ENCODE measurements at regions not wholly inside any gene's neighbourhood (a gene's known extent, or its start where the extent isn't known, plus 50 kb on each side); places are given as distances from the start of the nearest gene placed in this dataset.

DNA sequence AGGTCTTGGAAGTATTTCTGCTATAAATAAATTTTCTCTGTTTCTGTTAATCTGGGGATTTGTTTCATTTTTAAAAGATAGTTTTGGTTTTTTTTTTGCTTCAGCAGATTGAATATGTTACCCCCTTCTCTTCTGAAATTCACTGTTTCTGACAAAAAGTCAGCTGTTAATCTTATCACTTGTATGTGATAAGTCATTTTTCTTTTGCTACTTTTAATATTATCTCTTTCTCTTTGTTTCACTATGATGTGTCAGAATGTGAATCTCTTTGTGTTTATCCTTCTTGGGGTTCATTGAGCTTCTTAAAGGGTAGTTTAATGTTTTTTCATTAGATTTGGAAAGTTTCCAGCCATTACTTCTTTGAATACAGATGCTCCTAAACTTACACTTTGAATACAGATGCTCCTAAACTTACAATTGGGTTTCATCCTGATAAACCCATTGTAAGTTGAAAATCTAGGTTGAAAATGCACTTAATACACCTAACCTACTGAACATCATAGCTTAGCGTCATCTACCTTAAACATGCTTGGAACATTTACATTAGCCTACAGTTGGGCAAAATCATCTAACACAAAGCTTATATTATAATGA, 154.2 kb upstream of the COL21A1 start:
- no peak for DNase-seq
- 93 to 100% (median 98%) methylated on average over 1 of the region's 1 CpG for WGBS, 4 donors

DNA sequence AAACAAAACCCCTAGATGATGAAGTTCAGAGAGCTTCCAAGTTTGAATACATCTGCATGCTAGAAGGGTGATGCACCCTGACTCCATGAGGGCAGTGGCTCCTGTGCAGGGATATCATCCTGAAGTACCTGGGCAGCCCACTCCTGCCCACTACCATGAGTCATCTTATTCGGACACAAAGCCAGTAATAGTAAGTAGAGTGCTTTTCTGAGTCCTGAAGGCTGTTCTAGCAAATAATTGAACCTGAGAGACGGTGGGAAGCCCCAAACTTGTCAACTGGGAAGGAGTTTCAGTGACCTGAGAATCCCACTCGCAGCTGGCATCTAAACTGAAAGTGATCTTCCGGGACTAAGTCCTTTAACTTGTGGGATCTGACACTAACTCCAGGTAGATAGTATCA, 152.9 kb upstream of the COL21A1 start:
- H3K9me3 ChIP-seq (replicated peaks in 1 of 3), result peaks cover 0 to 4% (median 0%) of the 10 kb centered on the region in 3 donors
- no peak for DNase-seq
- intact Hi-C loops (cut with DNase I), result no loop called here
- TF ChIP-seq, protein P1, sequence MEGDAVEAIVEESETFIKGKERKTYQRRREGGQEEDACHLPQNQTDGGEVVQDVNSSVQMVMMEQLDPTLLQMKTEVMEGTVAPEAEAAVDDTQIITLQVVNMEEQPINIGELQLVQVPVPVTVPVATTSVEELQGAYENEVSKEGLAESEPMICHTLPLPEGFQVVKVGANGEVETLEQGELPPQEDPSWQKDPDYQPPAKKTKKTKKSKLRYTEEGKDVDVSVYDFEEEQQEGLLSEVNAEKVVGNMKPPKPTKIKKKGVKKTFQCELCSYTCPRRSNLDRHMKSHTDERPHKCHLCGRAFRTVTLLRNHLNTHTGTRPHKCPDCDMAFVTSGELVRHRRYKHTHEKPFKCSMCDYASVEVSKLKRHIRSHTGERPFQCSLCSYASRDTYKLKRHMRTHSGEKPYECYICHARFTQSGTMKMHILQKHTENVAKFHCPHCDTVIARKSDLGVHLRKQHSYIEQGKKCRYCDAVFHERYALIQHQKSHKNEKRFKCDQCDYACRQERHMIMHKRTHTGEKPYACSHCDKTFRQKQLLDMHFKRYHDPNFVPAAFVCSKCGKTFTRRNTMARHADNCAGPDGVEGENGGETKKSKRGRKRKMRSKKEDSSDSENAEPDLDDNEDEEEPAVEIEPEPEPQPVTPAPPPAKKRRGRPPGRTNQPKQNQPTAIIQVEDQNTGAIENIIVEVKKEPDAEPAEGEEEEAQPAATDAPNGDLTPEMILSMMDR (IDR thresholded peaks at IDR 0.05), result no peak
- no peak for TF ChIP-seq POLR2A (IDR thresholded peaks at IDR 0.05)
- no peak overlapping the region for H3K4me3 ChIP-seq
- 63 to 83% (median 82%) methylated on average over 4 of the region's 4 CpGs for WGBS, 4 donors
- no peaks in the 10 kb centered on the region for H3K27me3 ChIP-seq
- H3K27ac ChIP-seq, result no peak overlapping the region
- H3K36me3 ChIP-seq (replicated peaks in 1 of 2), result no peaks in the 10 kb centered on the region
- peaks cover 0 to 9% of the 10 kb centered on the region in 2 donors for H3K4me1 ChIP-seq (replicated peaks in 1 of 2)

More for the DNA sequence above, 154.2 kb upstream of the COL21A1 start:
- Histone ChIP-seq H3K9me3 (replicated peaks in 1 of 3) (peaks cover 0 to 4% (median 0%) of the 10 kb centered on the region in 3 donors), H3K4me1 (replicated peaks in 1 of 2) (peaks cover 0 to 9% of the 10 kb centered on the region in 2 donors), H3K27ac (no peak overlapping the region), H3K4me3 (no peak overlapping the region), H3K27me3 (no peaks in the 10 kb centered on the region), H3K36me3 (replicated peaks in 1 of 2) (no peaks in the 10 kb centered on the region)
- intact Hi-C loops (cut with DNase I), result no loop called here
- no peak for TF ChIP-seq POLR2A (IDR thresholded peaks at IDR 0.05)
- TF ChIP-seq, protein P1 (IDR thresholded peaks at IDR 0.05), result no peak

DNA sequence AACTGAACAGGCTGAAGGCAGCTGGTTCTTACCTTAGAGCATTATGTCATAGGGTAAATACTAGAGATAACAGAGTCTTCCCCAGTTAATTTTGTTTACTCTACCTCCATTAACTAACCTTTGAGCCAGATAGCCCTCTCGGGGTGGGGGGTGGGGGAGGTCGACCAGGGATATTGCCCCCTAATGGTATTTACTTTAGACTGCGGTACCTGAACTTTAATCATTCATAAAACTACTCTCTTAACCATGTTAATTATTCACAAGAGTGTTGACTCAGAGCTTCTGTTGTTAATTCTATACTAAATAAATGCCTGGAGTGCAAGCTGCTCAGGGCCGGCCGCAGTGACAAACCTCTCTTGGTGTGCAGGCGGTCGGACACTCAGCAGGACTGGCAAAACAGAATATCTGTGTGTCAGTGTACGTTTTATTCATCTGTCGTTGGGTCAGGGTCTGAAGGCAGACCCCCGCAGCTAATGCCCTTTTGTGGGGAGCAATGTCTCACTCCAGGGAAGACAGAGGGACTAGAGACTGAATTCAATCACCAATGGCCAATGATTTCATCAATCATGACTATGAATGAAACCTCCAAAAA, 152.4 kb upstream of the COL21A1 start:
- peaks cover 0 to 4% (median 0%) of the 10 kb centered on the region in 3 donors for H3K9me3 ChIP-seq (replicated peaks in 1 of 3)
- no peaks in the 10 kb centered on the region for H3K27me3 ChIP-seq
- no peak overlapping the region for H3K27ac ChIP-seq
- intact Hi-C loops (cut with DNase I), result no loop called here
- WGBS, 4 donors, result 86 to 87% (median 86%) methylated on average over 10 of the region's 10 CpGs
- no peak for TF ChIP-seq POLR2A (IDR thresholded peaks at IDR 0.05)
- TF ChIP-seq, protein P1 (IDR thresholded peaks at IDR 0.05), result no peak
- no peak overlapping the region for H3K4me3 ChIP-seq
- H3K4me1 ChIP-seq (replicated peaks in 1 of 2), result peaks cover 0 to 9% of the 10 kb centered on the region in 2 donors
- H3K36me3 ChIP-seq (replicated peaks in 1 of 2), result no peaks in the 10 kb centered on the region
- DNase-seq, result no peak

DNA sequence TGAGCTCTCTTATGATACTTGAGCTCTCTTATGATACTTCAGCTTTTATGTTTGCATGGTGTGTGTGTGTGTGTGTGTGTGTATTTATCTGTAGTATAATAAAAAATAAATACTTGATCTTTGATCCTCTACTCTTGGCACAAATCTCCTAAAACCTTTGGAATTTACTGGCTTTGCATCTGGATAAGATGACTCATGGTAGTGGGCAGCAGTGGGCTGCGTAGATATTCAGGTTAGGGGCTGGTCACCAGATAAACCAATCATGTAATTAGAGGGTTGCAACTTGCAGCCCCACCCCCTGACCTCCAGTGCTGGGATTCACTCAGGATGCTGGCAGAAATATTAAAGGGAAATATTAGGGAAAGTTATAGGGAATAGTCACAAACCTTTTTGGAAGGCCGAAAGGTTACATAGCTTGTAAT, 151.9 kb upstream of the COL21A1 start:
- H3K9me3 ChIP-seq (replicated peaks in 1 of 3), result peaks cover 0 to 4% (median 0%) of the 10 kb centered on the region in 3 donors
- DNase-seq, result no peak
- H3K4me3 ChIP-seq, result no peak overlapping the region
- 57 to 68% (median 59%) methylated on average over 2 of the region's 2 CpGs for WGBS, 4 donors
- TF ChIP-seq, protein P1 (IDR thresholded peaks at IDR 0.05), result no peak
- no peak for TF ChIP-seq POLR2A (IDR thresholded peaks at IDR 0.05)
- H3K4me1 ChIP-seq (replicated peaks in 1 of 2), result peaks cover 0 to 6% of the 10 kb centered on the region in 2 donors
- H3K27me3 ChIP-seq, result no peaks in the 10 kb centered on the region
- H3K27ac ChIP-seq, result no peak overlapping the region
- H3K36me3 ChIP-seq (replicated peaks in 1 of 2), result no peaks in the 10 kb centered on the region
- intact Hi-C loops (cut with DNase I), result no loop called here

Data from adrenal gland (tissue), 9 donors.